HK-2 (cell line): ENCODE measurements at regions not wholly inside any gene's neighbourhood (a gene's known extent, or its start where the extent isn't known, plus 50 kb on each side); places are given as distances from the start of the nearest gene placed in this dataset.

Experiments
- DNase-seq: peaks from one replicate; pipeline ENCODE4 v3.0.0-alpha.2; 2018; ENCODE audit not compliant: unreplicated experiment

DNA sequence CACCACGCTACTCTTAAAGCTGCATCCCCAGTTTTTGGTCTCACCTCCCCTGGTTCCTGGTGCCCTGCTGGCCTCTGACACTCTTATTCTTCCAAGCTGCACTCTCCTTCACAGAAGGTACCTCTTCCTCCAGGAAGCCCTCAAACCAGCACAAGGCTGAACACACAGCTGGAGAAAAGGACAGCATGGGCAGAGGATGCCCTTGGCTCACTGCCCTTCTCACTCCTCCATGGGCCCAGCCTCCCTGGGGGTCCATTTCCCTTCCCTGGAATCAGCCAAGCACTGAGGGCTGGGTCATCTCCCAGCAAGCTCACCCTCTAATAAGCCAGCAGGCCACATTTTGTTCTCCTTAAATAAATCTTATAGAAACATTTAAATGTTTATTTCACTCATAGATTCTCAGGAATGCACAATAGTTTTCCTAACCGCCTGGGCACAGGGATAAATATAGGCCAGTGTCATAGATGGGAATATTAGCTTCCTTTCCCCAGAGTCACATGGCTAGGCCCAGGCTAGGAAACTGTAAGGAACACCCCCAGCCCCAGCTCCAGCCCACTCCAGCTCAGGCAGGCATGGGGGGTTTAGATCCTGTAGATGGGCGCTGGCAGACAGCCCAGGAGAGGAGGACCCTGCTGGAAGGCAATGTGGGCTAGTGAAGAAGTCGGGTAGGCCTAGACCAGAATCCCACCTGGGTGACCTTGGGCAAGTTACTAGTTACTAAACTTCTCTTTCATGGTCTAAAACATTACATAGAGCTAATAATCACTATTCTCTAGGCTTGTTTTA is 51.5 kb downstream of the IRAG1 start:
- no peak for DNase-seq

DNA sequence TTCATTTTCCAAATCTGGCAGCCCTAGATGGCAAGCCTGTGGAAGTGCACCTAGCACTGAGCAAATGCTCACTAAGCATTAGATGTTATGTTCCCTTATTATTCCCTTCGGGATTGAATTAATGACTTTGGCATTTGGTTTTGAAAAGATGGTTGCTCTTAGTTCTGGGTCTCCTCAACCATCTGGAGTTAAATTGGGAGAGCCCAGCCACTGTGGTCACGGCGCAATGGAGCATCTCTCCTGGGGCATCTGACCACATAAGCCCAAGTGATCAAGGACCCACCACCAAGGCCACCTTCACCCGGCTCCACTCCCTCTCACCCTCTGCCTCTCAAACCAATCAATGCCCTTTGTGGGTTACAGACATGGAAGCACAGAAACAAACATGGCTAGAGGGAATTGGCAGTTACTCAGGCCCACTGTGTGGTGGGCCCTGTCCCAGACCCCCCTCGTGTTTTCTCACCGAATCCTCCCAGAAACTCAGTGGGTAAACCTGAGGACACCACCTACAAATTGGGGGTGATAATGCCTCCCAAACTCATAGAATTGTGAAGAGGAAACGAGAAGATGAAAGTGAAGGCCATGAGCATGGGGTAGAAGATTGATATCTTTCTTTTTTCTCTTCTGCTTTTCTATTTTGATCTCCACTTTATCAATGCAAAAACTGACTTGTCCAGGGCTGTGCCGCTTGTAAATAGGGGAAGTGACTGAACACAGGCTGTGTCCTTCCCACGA is 52.2 kb downstream of the IRAG1 start:
- DNase-seq, result no peak

DNA sequence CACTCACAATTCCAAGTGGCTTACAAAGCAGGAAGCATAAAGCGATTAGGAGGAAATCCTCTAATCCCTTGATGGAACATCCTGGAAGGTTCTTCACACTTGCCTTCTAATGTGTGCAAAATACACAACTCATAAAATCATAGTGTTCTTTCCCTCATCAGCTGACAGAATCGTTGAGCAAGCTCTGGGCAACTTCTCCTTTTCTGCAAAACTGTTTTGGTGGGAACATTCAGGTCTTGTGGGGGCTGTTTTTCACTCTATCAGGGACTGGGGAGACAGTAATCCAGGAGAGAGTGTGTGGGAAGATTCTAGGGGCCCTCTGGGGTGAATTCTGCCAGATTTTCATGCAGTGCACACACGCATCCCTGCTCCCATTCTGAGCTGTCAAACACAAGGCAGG is 53.2 kb downstream of the IRAG1 start:
- no peak for DNase-seq

- no peak for DNase-seq
Observed at GRCh38 chr11:10639350-10639749, 54.2 kb downstream of the IRAG1 start.

- DNase-seq, result no peak
Observed at GRCh38 chr11:10638316-10638925, 55.1 kb downstream of the IRAG1 start.

GRCh38 chr11:10637731-10638151 is 55.8 kb downstream of the IRAG1 start:
- no peak for DNase-seq

DNA sequence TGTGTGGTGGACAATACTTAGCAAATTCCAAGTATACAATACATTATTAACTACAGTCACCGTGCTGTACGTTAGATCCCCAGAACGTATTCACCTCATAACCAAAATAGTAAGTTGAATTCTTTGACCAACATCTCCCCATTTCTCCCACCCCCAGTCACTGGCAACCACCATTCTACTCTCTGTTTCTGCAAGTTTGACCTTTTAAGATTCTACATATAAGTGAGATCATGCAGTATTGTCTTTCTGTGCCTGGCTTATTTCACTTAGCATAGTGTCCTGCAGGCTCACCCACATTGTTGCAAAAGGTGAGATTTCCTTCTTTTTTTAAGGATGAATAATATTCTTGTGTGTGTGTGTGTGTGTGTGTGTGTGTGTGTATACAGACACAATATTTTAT is 59.1 kb downstream of the IRAG1 start:
- no peak for DNase-seq

DNA sequence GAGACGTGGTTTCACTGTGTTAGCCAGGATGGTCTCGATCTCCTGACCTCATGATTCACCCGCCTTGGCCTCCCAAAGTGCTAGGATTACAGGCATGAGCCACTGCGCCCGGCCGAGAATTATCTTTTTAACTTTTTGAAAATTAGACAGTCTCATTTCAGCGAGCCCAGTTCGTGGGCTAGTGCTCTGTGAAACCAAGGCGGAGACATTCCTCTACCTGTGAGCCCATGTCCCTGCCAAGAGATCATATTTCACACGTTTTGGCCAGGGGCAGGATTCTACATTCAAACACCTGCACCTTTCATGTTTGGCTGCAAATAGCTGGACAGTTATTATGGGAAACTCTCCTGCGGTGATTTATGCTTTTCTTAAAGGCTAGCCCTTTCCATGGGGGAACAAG is 60.3 kb downstream of the IRAG1 start:
- DNase-seq, result no peak

DNA sequence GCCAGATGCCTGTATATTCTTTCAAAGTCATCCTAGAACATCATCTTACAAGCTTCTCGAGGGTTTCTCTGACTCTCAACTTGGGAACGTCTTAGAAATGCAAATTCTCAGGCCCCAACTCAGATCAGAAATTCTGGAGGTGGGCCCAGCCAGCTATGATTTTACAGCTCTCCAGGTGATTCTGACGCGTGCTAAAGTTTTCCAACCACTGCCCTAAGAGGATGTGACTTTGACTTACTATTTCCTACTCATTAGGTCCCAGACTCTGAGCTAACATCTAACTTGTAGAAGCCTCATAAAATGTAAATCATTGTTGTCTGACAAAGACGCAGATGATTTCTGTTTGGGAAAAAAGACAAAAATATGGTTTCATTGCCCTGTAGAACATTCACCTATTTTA is 61.1 kb downstream of the IRAG1 start:
- no peak for DNase-seq

GRCh38 chr11:10631761-10632160 is 61.8 kb downstream of the IRAG1 start:
- DNase-seq, result no peak

DNA sequence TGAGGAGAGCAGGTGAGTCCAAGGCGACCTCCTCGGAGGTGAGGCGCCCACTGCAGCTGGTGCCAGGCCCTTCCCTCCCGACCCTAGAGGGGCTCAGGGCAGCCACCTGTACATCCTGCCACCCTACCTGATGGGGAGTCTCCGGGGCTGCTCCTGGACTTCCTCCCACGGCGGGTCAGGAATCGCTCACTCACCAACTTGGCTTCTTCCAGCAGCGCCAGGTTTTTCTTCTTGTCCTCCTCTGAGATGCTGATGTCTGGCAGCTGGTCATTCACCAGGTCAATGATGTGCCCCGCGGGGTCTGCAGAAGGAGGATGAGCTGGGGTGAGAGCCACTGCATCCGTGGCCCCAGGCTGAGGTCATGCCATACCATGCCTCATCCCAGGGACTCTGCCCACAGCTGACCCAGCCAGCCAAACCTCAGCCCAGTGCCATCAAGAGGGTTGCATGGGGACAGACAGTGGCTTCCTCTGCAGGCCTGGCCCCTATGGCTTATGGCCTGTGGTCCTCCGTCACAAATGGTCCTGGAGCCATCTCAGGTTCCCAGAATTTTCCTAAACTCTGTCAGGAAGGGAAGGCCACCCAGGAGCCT is 61.0 kb upstream of the LYVE1 start:
- DNase-seq, result no peak

DNA sequence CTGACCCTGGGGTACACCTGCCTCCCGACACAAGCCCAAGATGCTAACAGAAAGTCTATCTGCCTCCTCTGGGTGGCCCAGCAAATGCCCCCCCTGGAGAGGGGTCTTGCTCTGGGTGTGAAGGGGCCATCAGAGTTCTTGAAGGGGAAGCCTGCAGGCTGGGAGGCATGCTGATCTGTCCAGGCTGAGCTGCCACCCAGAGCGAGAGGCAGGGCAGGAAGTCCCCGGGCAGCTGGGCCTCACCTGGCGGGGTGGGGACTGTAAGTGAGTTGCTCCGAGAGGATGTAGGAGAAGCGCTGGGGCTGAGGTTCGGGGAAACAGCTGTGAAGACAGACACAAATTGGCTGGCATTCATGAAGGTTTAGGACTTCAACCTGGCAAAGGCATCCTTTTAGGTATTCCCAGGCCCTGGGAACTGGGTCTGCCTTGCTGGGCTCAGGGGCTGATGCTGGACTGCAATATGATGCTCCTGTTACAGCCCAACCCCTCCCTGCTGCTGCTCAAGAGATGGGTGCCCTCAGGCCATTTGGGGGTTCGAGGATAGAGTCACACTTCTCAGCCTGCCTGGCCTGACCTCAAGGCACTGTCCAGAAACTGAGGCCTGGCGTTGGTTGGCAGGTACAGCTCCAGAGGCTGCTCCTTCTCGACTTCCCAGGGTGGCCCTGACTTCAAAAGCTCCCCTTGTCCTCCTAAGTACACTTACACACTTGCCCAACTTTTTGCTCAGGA is 60.2 kb upstream of the LYVE1 start:
- no peak for DNase-seq

DNA sequence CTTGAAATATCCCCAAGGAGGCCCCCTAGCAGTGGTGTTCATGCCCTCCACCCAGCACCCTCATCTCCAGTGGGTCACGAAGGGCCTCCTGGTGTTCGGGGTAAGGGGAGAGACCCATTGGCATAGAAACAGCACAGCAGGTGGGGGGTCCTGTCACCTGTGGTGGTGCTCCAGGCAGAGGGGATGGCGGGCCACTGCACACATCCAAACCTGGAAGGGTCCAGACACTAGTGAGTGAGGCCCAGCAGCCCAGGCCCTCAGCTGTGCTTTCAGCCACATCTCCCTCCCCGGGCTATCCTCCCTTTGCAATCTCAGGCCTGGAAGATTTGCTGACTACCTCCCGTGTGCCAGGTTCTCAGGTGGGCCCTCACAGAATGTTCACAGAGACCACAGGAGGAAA is 59.4 kb upstream of the LYVE1 start:
- DNase-seq, result no peak

DNA sequence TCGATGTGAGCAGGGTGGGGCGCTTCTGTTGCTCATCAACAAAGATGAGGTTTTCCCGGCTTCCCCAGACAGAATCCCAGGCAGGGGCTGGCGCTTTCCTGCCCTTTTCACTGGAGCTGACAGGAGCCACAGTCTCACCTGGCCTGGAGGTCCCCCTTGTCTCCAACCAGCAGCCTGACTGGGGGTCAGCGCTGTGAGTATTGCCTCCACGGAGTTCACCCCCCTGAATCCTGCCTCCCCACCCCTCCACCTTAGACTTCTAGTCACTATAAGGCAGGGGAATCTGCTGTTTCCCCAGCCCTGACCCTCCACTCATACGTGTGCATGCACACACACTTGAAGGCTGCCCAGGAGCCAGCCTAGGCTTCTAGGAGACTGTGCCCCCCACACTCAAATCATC is 58.8 kb upstream of the LYVE1 start:
- no peak for DNase-seq

DNA sequence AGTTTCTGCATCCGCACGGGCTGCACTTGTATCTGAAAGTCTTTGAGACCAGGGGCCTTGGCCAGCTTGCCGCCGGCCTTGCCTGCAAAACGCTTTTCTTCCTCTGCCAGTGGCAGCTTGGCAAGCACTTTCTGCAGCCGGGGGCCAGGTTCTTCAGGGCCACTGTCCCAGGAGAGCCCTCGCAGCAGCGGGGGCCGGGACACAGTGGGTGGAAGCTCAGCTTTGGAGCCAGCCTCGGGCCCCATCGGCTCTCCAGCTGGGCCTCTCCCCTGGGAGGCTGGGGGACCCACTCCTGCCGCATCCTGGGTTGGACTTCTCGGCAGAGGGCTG is 57.5 kb upstream of the LYVE1 start:
- DNase-seq, result no peak

DNA sequence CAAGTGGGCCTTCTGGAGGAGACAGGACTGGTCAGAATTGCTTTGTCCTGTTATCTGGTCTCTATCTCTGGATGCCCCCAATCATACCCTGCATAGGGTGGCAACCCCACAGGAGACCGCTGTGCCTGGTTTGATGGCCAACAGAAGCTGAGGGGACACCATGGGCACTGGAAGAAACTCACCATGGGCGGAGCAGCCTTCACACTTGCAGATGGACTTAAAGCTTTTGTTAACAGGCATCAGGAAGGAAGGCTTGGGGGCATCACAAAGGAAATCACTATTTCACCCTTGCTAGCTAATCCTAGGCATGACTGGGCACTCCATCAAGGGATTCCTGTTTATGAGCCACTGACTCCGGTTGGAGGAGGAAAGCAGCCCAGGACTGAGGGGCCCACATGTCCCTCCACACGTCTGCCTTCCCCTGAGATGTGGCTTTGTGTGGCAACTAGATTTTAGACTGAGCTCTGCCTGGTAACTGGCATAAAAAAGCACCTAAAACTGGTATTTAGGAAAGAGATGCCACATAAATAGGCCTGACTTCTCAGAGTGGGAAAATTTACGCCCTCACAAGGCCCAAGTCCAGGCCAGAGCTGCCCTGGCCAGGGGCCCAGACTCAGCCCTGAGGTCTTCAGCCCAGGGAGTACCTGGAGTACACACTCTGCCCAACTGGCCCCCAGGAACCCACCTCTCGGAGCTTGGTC is 57.0 kb upstream of the LYVE1 start:
- DNase-seq, result no peak

- DNase-seq, result peak; percentile 17
Observed at GRCh38 chr11:10623797-10624761, 55.6 kb upstream of the LYVE1 start.

- no peak for DNase-seq
Observed at GRCh38 chr11:10622957-10623791, 54.7 kb upstream of the LYVE1 start.

DNA sequence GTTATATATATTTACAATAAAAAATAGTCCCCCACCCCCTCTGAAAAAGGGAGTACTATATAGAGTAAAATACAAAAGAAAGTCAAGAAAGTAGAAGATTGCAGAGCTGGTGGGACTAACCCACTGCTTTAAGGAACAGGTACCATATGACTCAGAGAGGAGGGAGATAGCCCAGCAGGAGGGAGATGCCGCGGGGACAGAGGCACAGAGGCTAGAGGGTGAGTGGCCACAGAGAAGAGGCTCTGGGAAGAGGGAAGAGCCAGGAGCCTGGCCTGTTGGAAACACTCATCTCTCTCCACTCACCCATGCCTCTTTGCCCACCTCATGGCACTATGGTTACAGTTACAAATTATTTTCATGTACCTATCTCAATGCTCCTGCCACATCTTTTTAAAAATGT is 53.6 kb upstream of the LYVE1 start:
- no peak for DNase-seq
